T-helper 9 cell (primary cell): ENCODE measurements at regions not wholly inside any gene's neighbourhood (a gene's known extent, or its start where the extent isn't known, plus 50 kb on each side); places are given as distances from the start of the nearest gene placed in this dataset.
"Not testable (repeated sequence)": the region's sequence is repeated elsewhere in the genome, so short reads cannot be mapped to it uniquely, and the experiment has no call there.

ENCODE experiments used
- DNase-seq: peaks from one replicate; pipeline ENCODE4 v3.0.0-alpha.2; 2020

GRCh38 chr5:124614836-124615385 is 131.5 kb downstream of the ZNF608 start:
- no peak for DNase-seq

GRCh38 chr5:124614105-124614504 is 132.3 kb downstream of the ZNF608 start:
- DNase-seq = no peak

- no peak for DNase-seq
Measured at GRCh38 chr5:124613273-124613953, 133.0 kb downstream of the ZNF608 start.

- no peak for DNase-seq
Measured at GRCh38 chr5:124612023-124612422, 134.4 kb downstream of the ZNF608 start.

- not testable (repeated sequence) for DNase-seq
Measured at GRCh38 chr5:124611262-124611661, 135.2 kb downstream of the ZNF608 start.

GRCh38 chr5:124609685-124610084 is 136.8 kb downstream of the ZNF608 start:
- DNase-seq = not testable (repeated sequence)

- DNase-seq = no peak
Measured at GRCh38 chr5:124606543-124606942, 139.9 kb downstream of the ZNF608 start.

- no peak for DNase-seq
Measured at GRCh38 chr5:124606093-124606492, 140.3 kb downstream of the ZNF608 start.

- no peak for DNase-seq
Measured at GRCh38 chr5:124605541-124605940, 140.9 kb downstream of the ZNF608 start.

GRCh38 chr5:124604419-124604818 is 142.0 kb downstream of the ZNF608 start:
- no peak for DNase-seq

GRCh38 chr5:124602925-124603650 is 143.4 kb downstream of the ZNF608 start:
- DNase-seq = no peak

GRCh38 chr5:124599028-124599973 is 147.1 kb downstream of the ZNF608 start:
- no peak for DNase-seq

- no peak for DNase-seq
Measured at GRCh38 chr5:124596595-124597421, 149.6 kb downstream of the ZNF608 start.

GRCh38 chr5:124593952-124594351 is 152.5 kb downstream of the ZNF608 start:
- no peak for DNase-seq

GRCh38 chr5:124592891-124593290 is 153.5 kb downstream of the ZNF608 start:
- no peak for DNase-seq

- no peak for DNase-seq
Measured at GRCh38 chr5:124591583-124591982, 154.9 kb downstream of the ZNF608 start.

- no peak for DNase-seq
Measured at GRCh38 chr5:124590686-124591085, 155.8 kb downstream of the ZNF608 start.

GRCh38 chr5:124587280-124587679 is 159.2 kb downstream of the ZNF608 start:
- no peak for DNase-seq

- DNase-seq = no peak
Measured at GRCh38 chr5:124584991-124585715, 161.3 kb downstream of the ZNF608 start.

- no peak for DNase-seq
Measured at GRCh38 chr5:124583469-124584350, 162.7 kb downstream of the ZNF608 start.

GRCh38 chr5:124582561-124582840 is 163.9 kb downstream of the ZNF608 start:
- DNase-seq = no peak
